ENCODE measurements at regions not wholly inside any gene's neighbourhood (a gene's known extent, or its start where the extent isn't known, plus 50 kb on each side); places are given as distances from the start of the nearest gene placed in this dataset.

- TF ChIP-seq CTCF (IDR thresholded peaks at IDR 0.05) = no peak
- TF ChIP-seq POLR2A (IDR thresholded peaks at IDR 0.05) = no peak
These were observed 104.4 kb downstream of the BTBD3 start for GRCh38 chr20:12022126-12022525.
